ENCODE measurements at regions not wholly inside any gene's neighbourhood (a gene's known extent, or its start where the extent isn't known, plus 50 kb on each side); places are given as distances from the start of the nearest gene placed in this dataset.

GRCh38 chr15:72964542-72964941 is 87.7 kb upstream of the NEO1 start:
- no peak for DNase-seq

- no peak for DNase-seq
Observed at GRCh38 chr15:72964135-72964534, 88.1 kb upstream of the NEO1 start.

GRCh38 chr15:72962054-72962702 is 90.1 kb upstream of the NEO1 start:
- DNase-seq: no peak

- no peak for DNase-seq
Observed at GRCh38 chr15:72961346-72961745, 90.9 kb upstream of the NEO1 start.

GRCh38 chr15:72958634-72959033 is 93.6 kb upstream of the NEO1 start:
- no peak for DNase-seq

- DNase-seq: no peak
Observed at GRCh38 chr15:72953306-72953705, 99.0 kb upstream of the NEO1 start.

GRCh38 chr15:72952151-72952550 is 100.1 kb upstream of the NEO1 start:
- no peak for DNase-seq

- no peak for DNase-seq
Observed at GRCh38 chr15:72948662-72949061, 103.6 kb upstream of the NEO1 start.

- DNase-seq: no peak
Observed at GRCh38 chr15:72947709-72948108, 104.6 kb upstream of the NEO1 start.

GRCh38 chr15:72944565-72944964 is 107.7 kb upstream of the NEO1 start:
- DNase-seq: no peak

GRCh38 chr15:72940229-72940622 is 112.0 kb upstream of the NEO1 start:
- no peak for DNase-seq

- no peak for DNase-seq
Observed at GRCh38 chr15:72939514-72940228, 112.6 kb upstream of the NEO1 start.

- no peak for DNase-seq
Observed at GRCh38 chr15:72936691-72937679, 115.3 kb upstream of the NEO1 start.

GRCh38 chr15:72936237-72936636 is 116.0 kb upstream of the NEO1 start:
- DNase-seq: no peak

- no peak for DNase-seq
Observed at GRCh38 chr15:72935521-72935920, 116.7 kb upstream of the NEO1 start.

- DNase-seq: no peak
Observed at GRCh38 chr15:72934921-72935320, 117.3 kb upstream of the NEO1 start.

GRCh38 chr15:72933976-72934375 is 118.3 kb upstream of the NEO1 start:
- no peak for DNase-seq

- no peak for DNase-seq
Observed at GRCh38 chr15:72932472-72932871, 119.8 kb upstream of the NEO1 start.

GRCh38 chr15:72927451-72927850 is 124.8 kb upstream of the NEO1 start:
- no peak for DNase-seq

GRCh38 chr15:72925661-72926060 is 126.6 kb upstream of the NEO1 start:
- DNase-seq: no peak

GRCh38 chr15:72923289-72923688 is 129.0 kb upstream of the NEO1 start:
- peak; percentile 3 for DNase-seq

GRCh38 chr15:72920551-72920950 is 131.7 kb upstream of the NEO1 start:
- DNase-seq: no peak

GRCh38 chr15:72919936-72920465 is 132.3 kb upstream of the NEO1 start:
- no peak for DNase-seq
